Astrocyte of the spinal cord (primary cell): ENCODE measurements at regions not wholly inside any gene's neighbourhood (a gene's known extent, or its start where the extent isn't known, plus 50 kb on each side); places are given as distances from the start of the nearest gene placed in this dataset.

Experiments used
- DNase-seq: peaks from one replicate; pipeline ENCODE4 v3.0.0; 2011; ENCODE audit warnings: low read depth, low spot score
- H3K4me3 ChIP-seq: 2 replicates; pipeline ENCODE4 v1.5.1; 2011; ENCODE audit warnings: low read depth, mild to moderate bottlenecking, low read length, moderate library complexity
- in situ Hi-C: cut with HindIII; loops from 2 replicates; pipeline ENCODE4 v1.10.0; 2017; ENCODE audit warnings: low sequenced_read_pairs
- TF ChIP-seq, protein P1 (sequence below): IDR thresholded peaks from 2 replicates; pipeline ENCODE4 v1.5.1; 2012; ENCODE audit warnings: low read depth, mild to moderate bottlenecking, low read length, inconsistent platforms

DNA sequence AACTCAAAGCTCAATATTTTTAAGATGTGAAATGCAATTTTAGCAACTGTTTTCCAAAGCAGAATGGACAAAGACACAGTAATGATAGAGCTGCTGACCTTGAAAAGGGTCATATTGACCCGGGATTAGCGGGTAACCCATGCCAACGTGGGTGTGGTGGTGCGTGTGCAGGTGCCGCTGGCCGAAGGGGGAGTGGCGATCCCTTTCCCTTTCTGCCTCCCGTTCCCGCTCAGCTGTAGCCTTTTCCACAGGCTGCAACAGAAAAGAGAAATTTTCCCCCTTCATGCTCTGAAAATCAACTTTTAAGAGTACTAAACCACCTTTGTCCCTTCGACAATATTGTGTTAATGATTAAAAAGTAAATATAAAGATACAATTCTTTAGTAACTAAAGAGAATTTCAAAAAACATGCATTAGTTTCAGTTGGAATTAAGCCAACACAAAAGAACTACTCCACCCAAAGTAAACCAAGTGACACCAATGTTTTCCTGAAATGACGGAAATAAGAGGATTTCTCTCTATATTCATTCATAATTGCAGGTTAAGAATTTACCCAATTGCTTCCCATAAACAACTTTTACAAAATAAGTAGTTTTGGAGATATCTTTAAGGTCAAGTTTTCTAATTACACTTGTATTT is 105.2 kb downstream of the ZNF608 start:
- TF ChIP-seq, protein P1, sequence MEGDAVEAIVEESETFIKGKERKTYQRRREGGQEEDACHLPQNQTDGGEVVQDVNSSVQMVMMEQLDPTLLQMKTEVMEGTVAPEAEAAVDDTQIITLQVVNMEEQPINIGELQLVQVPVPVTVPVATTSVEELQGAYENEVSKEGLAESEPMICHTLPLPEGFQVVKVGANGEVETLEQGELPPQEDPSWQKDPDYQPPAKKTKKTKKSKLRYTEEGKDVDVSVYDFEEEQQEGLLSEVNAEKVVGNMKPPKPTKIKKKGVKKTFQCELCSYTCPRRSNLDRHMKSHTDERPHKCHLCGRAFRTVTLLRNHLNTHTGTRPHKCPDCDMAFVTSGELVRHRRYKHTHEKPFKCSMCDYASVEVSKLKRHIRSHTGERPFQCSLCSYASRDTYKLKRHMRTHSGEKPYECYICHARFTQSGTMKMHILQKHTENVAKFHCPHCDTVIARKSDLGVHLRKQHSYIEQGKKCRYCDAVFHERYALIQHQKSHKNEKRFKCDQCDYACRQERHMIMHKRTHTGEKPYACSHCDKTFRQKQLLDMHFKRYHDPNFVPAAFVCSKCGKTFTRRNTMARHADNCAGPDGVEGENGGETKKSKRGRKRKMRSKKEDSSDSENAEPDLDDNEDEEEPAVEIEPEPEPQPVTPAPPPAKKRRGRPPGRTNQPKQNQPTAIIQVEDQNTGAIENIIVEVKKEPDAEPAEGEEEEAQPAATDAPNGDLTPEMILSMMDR, result no peak
- no peak overlapping the region for H3K4me3 ChIP-seq
- in situ Hi-C loops, result no loop called here
- DNase-seq, result no peak

DNA sequence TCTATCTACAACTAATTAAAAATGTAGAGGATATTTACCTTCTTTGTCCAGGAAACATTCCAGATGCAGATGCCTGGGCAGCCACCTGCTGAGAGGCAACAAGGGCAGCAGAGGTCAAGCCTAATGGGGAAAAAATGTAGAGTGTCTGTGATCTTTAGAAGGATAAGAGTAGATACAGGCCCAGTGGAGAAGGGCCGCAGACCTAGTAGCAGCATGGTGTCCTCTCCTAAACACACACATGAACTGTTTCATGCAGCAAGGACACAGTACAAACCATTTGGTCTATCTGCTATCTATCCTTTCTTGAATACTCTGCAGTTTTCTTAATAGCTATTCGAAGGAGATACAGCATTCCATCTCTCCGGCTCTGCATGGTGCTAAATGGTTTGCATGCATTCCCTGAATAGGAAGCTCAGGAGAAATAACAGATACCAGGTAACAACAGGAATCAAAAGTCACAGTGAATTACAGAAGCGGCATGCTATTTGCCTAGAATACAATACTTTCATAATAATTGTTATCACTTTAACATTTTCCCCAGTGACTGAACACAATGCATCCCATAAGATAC is 107.3 kb downstream of the ZNF608 start:
- no peak overlapping the region for H3K4me3 ChIP-seq
- TF ChIP-seq, protein P1, result no peak
- in situ Hi-C loops, result no loop called here
- no peak for DNase-seq

DNA sequence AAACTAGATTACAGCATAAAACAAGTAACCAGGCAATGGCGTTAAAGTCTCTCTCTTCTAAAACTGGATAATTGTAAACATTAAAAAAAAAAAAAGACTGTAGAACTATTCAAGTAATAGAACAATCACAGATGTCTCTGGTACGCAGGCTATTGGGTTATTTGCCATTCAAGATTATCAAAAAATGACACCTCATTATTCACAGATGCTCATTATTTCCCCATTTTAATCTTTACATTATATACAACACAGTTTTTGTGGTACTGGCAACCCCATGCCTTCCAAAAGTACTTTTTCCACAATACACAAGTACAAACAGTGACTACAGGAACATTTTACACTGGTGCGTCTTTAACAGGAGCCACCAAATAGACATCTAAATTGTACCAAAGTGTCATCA is 109.4 kb downstream of the ZNF608 start:
- TF ChIP-seq, protein P1, result no peak
- in situ Hi-C loops, result no loop called here
- H3K4me3 ChIP-seq, result no peak overlapping the region
- no peak for DNase-seq

DNA sequence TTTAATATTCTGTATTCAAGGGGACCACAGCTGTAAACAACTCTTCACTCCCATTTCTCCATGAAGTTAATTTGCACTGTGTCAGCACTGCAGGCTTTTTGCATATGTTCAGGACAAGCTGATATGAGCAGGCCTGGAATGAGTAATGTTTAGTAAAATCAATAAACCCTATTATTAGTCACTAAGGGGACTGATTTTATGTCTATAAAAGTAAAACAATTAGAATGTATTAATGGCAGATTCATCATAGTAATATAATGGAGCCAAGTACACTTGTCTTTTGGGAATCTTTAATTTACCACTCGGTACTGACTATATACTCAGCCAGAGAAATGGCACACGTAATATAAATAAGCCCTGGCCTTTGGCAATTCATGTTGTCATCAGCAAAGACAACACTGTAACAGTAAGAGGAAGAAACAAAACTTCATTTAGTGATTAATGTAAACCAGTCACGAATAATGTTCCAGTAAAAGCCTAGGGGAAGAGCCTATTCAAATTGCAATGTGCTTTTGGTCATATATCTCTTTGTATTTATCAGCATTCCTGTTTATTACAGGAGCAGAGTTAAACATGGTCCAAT is 111.6 kb downstream of the ZNF608 start:
- H3K4me3 ChIP-seq, result no peak overlapping the region
- in situ Hi-C loops, result no loop called here
- TF ChIP-seq, protein P1, result no peak
- no peak for DNase-seq

DNA sequence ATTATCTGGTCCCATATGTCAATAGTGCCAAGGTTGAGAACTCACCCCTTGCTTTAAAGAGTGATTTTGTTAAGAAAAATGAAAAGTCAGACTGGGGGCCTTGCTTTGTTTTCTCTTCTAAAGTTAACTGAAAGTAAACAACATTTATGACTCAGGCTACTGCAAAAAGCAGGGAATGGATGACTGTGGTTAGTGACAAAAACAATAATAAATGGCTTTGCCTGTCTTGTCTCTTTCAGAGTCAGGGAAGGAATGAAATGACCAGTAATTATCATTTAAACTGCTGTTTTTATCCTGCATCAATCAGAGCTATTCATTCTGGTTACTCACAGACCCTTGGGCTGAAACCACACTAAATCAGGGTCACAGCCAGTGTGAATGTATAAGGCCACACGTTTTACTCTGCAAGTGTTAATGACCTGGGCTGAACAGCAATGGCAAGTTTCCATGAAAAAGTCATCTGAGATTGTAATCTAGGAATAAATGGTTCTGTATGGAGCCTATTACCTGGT is 112.2 kb downstream of the ZNF608 start:
- TF ChIP-seq, protein P1, result no peak
- in situ Hi-C loops, result no loop called here
- no peak overlapping the region for H3K4me3 ChIP-seq
- DNase-seq, result peak; percentile 40

DNA sequence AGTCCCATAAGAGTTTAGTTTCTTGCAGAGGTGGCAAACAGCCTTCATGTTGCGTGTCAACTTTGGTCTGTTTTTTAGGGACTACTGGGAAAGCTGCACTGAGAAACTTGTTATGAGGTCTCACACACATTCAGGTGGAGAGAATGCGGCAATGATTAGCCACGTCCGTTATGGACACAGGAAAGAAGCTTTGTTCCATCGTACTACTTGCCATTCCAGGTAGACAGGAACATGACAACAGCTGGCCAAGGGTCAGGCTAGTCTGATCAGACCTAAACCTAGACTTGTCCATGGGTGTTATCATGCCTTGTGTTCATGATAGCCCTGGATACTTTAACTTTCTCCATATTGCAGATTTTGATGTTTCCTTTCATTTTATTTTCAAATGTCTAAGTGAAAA is 113.2 kb downstream of the ZNF608 start:
- in situ Hi-C loops, result no loop called here
- TF ChIP-seq, protein P1, result no peak
- DNase-seq, result no peak
- no peak overlapping the region for H3K4me3 ChIP-seq
